Activated B cell treated with CpG ODN at 0.5 μM for 24 hours (primary cell): ENCODE measurements at regions not wholly inside any gene's neighbourhood (a gene's known extent, or its start where the extent isn't known, plus 50 kb on each side); places are given as distances from the start of the nearest gene placed in this dataset.

Source experiments
- ATAC-seq: fragments of 200-7000 bp; cut with Tn5 transposase; one replicate; pipeline ENCODE4 v1.10.0; 2021; ENCODE audit warnings: low read depth, mild to moderate bottlenecking, moderate library complexity
- CTCF ChIA-PET: fragments of 350-600 bp; sonication (Branson Sonifier 250); formaldehyde crosslinking; loops from one replicate; lab custom pipeline; 2021; ENCODE audit warnings: antibody characterized with exemption; lab: Charles Lee
- POLR2A ChIA-PET: fragments of 350-600 bp; sonication (Branson Sonifier 250); formaldehyde crosslinking; loops from one replicate; lab custom pipeline; 2021; ENCODE audit warnings: antibody characterized with exemption; lab: Charles Lee
- DNase-seq: peaks from one replicate; pipeline ENCODE4 v3.0.0; 2022
- H3K27ac Mint-ChIP-seq: one replicate; pipeline ENCODE4 v1.8.0; 2020; ENCODE audit warnings: mixed read lengths
- H3K27me3 Mint-ChIP-seq: one replicate; pipeline ENCODE4 v1.8.0; 2021; ENCODE audit warnings: mixed read lengths
- H3K36me3 Mint-ChIP-seq: one replicate; pipeline ENCODE4 v1.8.0; 2021; ENCODE audit warnings: low read depth, mixed read lengths
- H3K4me1 Mint-ChIP-seq: one replicate; pipeline ENCODE4 v1.8.0; 2021; ENCODE audit warnings: mixed read lengths
- H3K4me3 Mint-ChIP-seq: one replicate; pipeline ENCODE4 v1.8.0; 2020; ENCODE audit warnings: mild to moderate bottlenecking, mixed read lengths
- H3K9me3 Mint-ChIP-seq: one replicate; pipeline ENCODE4 v1.8.0; 2020; ENCODE audit warnings: mixed read lengths
- intact Hi-C: fragments of 100-400 bp; cut with micrococcal nuclease; formaldehyde crosslinking; loops from one replicate; pipeline ENCODE4 v1.15.1; 2024
- TF ChIP-seq, protein P1 (sequence below): fragments of 200-600 bp; IDR thresholded peaks from one replicate; pipeline ENCODE4 v1.8.0; 2022; ENCODE audit warnings: antibody characterized with exemption, mild to moderate bottlenecking

DNA sequence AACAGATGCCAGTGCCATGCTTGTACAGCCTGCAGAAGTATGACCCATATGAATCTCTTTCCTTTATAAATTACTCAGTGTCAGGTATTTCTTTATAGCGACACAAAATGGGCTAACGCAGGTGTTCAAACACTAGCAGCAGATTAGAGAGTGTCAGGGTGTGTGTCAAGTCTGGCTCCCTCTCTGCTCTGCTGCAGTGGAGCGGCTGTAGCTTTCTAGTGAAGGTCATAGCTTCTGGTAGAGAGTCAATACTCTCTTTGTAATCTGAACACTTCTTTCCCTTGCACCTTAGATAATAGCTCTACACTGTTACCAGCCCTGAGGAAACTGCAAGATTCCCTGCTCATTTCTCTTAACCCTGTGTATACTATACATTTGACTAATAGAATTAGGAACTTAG, 483.2 kb upstream of the TGFBR2 start:
- Mint-ChIP-seq H3K4me3 (no peak overlapping the region), H3K4me1 (no peaks in the 10 kb centered on the region), H3K27me3 (peaks cover 2% of the 10 kb centered on the region), H3K27ac (no peak overlapping the region), H3K9me3 (peaks cover 7% of the 10 kb centered on the region), H3K36me3 (no peaks in the 10 kb centered on the region)
- POLR2A ChIA-PET = no interaction called here
- intact Hi-C loops = no loop called here
- ATAC-seq = no peak
- no peak for DNase-seq
- CTCF ChIA-PET = no interaction called here
- TF ChIP-seq, protein P1, sequence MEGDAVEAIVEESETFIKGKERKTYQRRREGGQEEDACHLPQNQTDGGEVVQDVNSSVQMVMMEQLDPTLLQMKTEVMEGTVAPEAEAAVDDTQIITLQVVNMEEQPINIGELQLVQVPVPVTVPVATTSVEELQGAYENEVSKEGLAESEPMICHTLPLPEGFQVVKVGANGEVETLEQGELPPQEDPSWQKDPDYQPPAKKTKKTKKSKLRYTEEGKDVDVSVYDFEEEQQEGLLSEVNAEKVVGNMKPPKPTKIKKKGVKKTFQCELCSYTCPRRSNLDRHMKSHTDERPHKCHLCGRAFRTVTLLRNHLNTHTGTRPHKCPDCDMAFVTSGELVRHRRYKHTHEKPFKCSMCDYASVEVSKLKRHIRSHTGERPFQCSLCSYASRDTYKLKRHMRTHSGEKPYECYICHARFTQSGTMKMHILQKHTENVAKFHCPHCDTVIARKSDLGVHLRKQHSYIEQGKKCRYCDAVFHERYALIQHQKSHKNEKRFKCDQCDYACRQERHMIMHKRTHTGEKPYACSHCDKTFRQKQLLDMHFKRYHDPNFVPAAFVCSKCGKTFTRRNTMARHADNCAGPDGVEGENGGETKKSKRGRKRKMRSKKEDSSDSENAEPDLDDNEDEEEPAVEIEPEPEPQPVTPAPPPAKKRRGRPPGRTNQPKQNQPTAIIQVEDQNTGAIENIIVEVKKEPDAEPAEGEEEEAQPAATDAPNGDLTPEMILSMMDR = no peak

DNA sequence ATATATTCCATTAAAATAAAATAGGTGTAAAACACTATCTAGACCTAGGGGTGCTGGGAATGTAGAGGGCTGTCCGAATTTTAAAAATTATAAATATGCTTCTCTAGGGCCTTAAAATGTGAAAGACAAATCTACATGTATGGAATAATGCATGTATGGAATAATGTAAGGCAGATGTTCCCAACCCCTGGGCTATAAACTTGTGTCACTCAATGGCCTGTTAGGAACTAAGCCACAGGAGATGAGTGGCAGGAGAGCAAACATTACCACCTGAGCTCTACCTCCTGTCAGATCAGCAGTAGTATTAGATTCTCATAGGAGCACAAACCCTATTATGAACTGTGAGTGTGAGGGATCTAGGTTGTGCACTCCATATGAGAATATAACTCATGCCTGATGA, 482.6 kb upstream of the TGFBR2 start:
- CTCF ChIA-PET = no interaction called here
- Mint-ChIP-seq H3K4me3 (no peak overlapping the region), H3K27ac (no peak overlapping the region), H3K27me3 (peaks cover 2% of the 10 kb centered on the region), H3K4me1 (no peaks in the 10 kb centered on the region), H3K9me3 (peaks cover 7% of the 10 kb centered on the region), H3K36me3 (no peaks in the 10 kb centered on the region)
- intact Hi-C loops = no loop called here
- DNase-seq (no peak), ATAC-seq (no peak)
- POLR2A ChIA-PET = no interaction called here
- TF ChIP-seq, protein P1 = no peak

DNA sequence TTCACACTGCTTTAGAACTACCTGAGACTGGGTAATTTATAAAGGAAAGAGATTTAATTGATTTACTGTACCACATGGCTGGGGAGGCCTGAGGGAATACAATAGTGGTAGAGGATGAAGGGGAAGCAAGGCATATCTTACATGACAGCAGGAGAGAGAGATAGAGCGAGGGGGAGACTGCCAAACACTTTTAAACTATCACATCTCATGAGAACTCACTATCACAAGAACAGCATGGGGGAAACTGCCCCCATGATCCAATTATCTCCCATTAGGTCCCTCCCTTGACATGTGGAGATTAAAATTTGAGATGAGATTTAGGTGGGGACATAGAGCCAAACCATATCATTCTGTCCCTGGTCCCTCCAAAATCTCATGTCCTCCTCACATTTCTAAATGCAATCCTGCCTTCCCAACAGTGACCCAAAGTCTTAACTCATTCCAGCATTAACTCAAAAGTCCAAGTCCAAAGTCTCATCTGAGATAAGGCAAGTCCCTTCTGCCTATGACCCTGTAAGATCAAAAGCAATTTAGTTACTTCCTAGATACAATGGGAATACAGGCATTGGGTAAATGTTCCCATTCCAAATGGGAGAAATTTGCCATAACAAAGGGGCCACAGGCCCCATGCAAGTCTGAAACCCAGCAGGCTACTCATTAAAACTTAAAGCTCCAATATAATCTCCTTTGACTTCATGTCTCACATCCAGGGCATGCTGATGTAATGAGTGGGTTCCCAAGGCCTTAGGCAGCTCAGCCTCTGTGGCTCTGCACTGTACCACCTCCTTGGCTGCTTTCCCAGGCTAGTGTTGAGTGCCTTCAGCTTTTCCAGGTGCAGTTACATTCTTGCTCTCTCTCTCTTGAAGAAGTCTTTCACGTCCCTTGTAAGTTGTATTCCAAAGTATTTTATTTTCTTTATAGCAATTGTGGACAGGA, 481.7 kb upstream of the TGFBR2 start:
- POLR2A ChIA-PET = no interaction called here
- H3K27ac Mint-ChIP-seq = no peak overlapping the region
- TF ChIP-seq, protein P1 = no peak
- peaks cover 7% of the 10 kb centered on the region for H3K9me3 Mint-ChIP-seq
- no peak overlapping the region for H3K4me3 Mint-ChIP-seq
- H3K27me3 Mint-ChIP-seq = peaks cover 2% of the 10 kb centered on the region
- H3K36me3 Mint-ChIP-seq = no peaks in the 10 kb centered on the region
- no peak for ATAC-seq
- intact Hi-C loops = no loop called here
- CTCF ChIA-PET = no interaction called here
- no peak for DNase-seq
- no peaks in the 10 kb centered on the region for H3K4me1 Mint-ChIP-seq

DNA sequence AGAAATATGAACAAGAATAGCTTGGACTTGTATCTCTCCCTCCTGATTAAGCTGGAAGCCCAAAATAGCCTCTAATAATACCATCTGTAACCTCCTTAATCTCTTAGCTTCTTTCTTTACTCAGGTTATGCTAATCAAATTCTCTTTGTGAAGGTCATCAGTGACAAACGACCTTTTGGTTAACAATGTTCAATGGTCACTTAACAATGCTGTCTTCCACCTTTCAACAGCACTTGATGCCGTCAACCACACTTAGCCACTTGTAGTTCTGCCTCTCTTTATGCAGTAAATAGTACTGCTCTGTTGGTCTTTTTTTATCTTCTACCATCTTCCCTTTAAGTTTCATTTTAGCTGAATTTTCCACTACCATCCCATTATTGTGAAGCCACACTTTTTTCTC, 476.6 kb upstream of the TGFBR2 start:
- no peak overlapping the region for H3K27ac Mint-ChIP-seq
- ATAC-seq (no peak), DNase-seq (no peak)
- no peaks in the 10 kb centered on the region for H3K36me3 Mint-ChIP-seq
- H3K9me3 Mint-ChIP-seq = peaks cover 3% of the 10 kb centered on the region
- H3K4me3 Mint-ChIP-seq = no peak overlapping the region
- POLR2A ChIA-PET = no interaction called here
- intact Hi-C loops = no loop called here
- H3K27me3 Mint-ChIP-seq = peaks cover 2% of the 10 kb centered on the region
- no peaks in the 10 kb centered on the region for H3K4me1 Mint-ChIP-seq
- TF ChIP-seq, protein P1 = no peak
- CTCF ChIA-PET = no interaction called here

DNA sequence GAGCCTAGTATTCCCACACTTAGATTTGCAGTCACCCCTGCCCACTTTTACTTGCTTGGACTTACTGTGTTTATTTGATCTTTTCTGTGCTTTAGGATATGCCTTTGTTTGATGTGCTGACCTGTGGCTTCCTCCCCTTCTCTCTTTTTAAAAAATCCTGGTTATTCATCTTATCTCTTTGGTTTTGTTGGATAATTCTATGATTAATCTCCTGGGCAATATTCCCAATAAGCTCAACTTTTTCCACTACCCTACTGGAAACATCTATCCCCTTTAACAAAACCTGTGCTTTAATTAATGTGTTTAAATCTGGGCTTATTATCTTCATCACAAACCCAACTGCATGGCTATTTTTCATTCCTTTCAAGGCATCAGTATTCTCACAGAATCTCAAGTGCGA, 476.0 kb upstream of the TGFBR2 start:
- Mint-ChIP-seq H3K27ac (no peak overlapping the region), H3K4me3 (no peak overlapping the region), H3K27me3 (peaks cover 2% of the 10 kb centered on the region), H3K9me3 (peaks cover 3% of the 10 kb centered on the region), H3K36me3 (no peaks in the 10 kb centered on the region), H3K4me1 (no peaks in the 10 kb centered on the region)
- ATAC-seq = no peak
- ChIA-PET POLR2A (no interaction called here), CTCF (interaction anchor here (1.0 kb wide), 1 partner anchor 69 kb away, joined by 3 read pairs; no protein-coding TSS in a partner anchor)
- intact Hi-C loops = no loop called here
- TF ChIP-seq, protein P1 = no peak
- no peak for DNase-seq
